ENCODE measurements at regions not wholly inside any gene's neighbourhood (a gene's known extent, or its start where the extent isn't known, plus 50 kb on each side); places are given as distances from the start of the nearest gene placed in this dataset.

DNA sequence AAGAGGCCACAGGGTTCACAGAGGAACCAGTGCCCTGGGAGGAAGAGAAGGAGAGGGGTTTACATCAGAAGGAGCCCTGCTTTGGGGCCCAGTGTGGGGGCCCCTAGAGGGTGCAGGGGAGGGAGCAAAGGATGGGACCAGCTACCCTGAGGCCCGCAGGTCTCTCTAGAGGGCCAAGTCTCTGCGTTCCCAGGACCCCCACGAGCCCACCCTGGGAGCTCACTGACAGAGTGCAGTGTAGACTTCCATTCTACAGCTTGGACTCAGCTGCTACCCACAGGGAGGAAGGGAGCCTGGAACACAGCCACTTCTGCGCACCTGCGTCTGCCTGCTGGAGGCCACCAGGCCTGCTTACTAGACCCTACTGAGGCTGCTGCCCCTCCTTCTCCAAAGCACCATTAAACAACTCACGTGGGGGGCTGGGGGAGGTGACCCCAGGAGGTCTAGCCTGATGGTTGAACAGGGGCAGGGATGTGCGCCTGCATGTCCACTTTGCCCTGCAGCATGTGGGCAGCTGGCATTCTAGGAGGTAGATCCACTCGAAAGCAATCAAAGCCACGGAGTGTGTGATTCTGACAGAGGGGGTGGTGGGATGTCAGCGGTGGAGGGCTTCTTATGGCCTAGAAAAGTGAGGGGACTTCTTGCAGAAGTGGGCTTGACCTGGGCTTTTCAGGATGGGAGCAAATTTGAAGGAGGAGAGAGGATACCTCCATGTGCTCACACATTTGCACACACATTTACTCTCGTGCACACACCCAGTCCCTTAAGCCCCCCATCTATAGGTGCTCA lies 90.2 kb downstream of the ZFP36L2 start:
- 85 to 86% methylated on average over 11 of the region's 11 CpGs for WGBS, 2 experiments
- Histone ChIP-seq H3K27ac (ENCODE audit: insufficient read depth, low read depth, low read length, poor library complexity, severe bottlenecking) (no peak overlapping the region), H3K4me1 (ENCODE audit: control insufficient read depth, insufficient read depth, low read length) (peaks cover 26% of the 10 kb centered on the region), H3K36me3 (ENCODE audit: control insufficient read depth, insufficient read depth, low read length) (no peaks in the 10 kb centered on the region), H3K9me3 (ENCODE audit: control insufficient read depth, low read length) (no peaks in the 10 kb centered on the region), H3K4me3 (ENCODE audit: insufficient read depth, low read depth, low read length) (no peak overlapping the region), H3K27me3 (ENCODE audit: control insufficient read depth, insufficient read depth, low read length, poor library complexity, severe bottlenecking) (no peaks in the 10 kb centered on the region)

- Histone ChIP-seq H3K4me3 (ENCODE audit: insufficient read depth, low read depth, low read length) (no peak overlapping the region), H3K4me1 (ENCODE audit: control insufficient read depth, insufficient read depth, low read length) (peaks cover 26% of the 10 kb centered on the region), H3K27me3 (ENCODE audit: control insufficient read depth, insufficient read depth, low read length, poor library complexity, severe bottlenecking) (no peaks in the 10 kb centered on the region), H3K9me3 (ENCODE audit: control insufficient read depth, low read length) (no peaks in the 10 kb centered on the region), H3K36me3 (ENCODE audit: control insufficient read depth, insufficient read depth, low read length) (no peaks in the 10 kb centered on the region), H3K27ac (ENCODE audit: insufficient read depth, low read depth, low read length, poor library complexity, severe bottlenecking) (no peak overlapping the region)
- 80 to 86% methylated on average over 6 of the region's 6 CpGs for WGBS, 2 experiments
Measured at GRCh38 chr2:43135583-43135982, 90.8 kb downstream of the ZFP36L2 start.

DNA sequence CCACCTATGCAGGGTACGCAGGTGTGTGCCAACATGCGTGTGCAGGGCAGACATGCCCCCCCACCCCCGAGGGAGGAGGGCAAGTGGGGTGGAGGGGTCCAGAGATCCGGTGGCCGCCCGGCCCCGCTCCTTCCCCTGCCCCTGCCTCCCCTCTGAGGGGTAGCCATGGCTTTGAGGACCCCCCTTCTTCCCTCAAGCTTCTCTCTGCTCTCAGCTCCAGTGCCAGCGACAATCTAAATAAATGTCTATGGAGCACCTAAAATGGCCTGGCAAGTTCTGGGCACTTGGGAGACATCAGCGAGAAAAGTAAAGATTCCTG lies 91.9 kb downstream of the ZFP36L2 start:
- no peaks in the 10 kb centered on the region for H3K9me3 ChIP-seq (ENCODE audit: control insufficient read depth, low read length)
- H3K36me3 ChIP-seq (ENCODE audit: control insufficient read depth, insufficient read depth, low read length) = no peaks in the 10 kb centered on the region
- no peak overlapping the region for H3K4me3 ChIP-seq (ENCODE audit: insufficient read depth, low read depth, low read length)
- H3K27ac ChIP-seq (ENCODE audit: insufficient read depth, low read depth, low read length, poor library complexity, severe bottlenecking) = no peak overlapping the region
- WGBS, 2 experiments = 93 to 96% methylated on average over 9 of the region's 9 CpGs
- H3K4me1 ChIP-seq (ENCODE audit: control insufficient read depth, insufficient read depth, low read length) = peaks cover 33% of the 10 kb centered on the region
- H3K27me3 ChIP-seq (ENCODE audit: control insufficient read depth, insufficient read depth, low read length, poor library complexity, severe bottlenecking) = no peaks in the 10 kb centered on the region

DNA sequence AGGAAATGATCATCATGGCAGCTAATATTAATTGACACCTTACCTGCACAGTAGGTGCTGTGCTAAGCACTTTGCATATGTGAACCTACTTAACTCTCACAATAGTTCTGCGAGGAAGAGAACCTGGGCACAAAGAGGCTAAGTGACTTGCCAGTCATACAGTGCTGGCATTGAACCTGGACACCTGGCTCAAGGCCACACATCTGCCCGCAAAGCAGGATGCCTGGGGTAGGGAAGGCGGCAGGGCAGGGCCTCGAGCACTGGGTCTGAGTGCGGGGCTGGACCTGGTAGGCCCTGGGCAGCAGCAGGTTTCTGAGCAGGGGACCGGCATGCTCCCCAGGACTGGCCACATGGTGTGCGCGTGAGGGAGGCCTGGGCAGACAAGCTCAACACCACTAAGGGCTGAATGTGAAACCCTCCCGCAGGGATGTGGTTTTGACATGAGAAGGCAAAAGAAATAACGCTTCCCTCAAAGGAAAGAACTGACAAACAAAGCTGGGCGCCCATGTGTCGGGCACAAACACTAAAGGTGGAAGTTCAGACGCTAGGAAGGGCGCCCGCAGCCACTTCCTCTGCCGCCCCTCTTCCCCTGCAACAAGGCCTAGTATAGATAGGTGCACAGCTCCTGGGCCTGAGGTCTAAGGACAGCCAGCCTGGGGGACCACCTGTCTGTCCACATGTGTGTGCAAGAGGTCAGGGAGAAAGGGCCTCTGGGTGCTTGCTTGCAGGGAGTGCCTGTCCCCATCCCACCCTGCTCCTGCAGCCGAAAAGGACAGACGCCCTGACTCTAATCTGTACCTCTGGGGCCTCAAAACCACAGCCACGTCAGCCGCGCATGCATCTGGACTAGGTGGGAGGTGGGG lies 92.5 kb downstream of the ZFP36L2 start:
- no peaks in the 10 kb centered on the region for H3K36me3 ChIP-seq (ENCODE audit: control insufficient read depth, insufficient read depth, low read length)
- H3K27ac ChIP-seq (ENCODE audit: insufficient read depth, low read depth, low read length, poor library complexity, severe bottlenecking) = no peak overlapping the region
- peaks cover 34% of the 10 kb centered on the region for H3K4me1 ChIP-seq (ENCODE audit: control insufficient read depth, insufficient read depth, low read length)
- 92 to 93% methylated on average over 21 of the region's 21 CpGs for WGBS, 2 experiments
- H3K4me3 ChIP-seq (ENCODE audit: insufficient read depth, low read depth, low read length) = no peak overlapping the region
- H3K9me3 ChIP-seq (ENCODE audit: control insufficient read depth, low read length) = no peaks in the 10 kb centered on the region
- no peaks in the 10 kb centered on the region for H3K27me3 ChIP-seq (ENCODE audit: control insufficient read depth, insufficient read depth, low read length, poor library complexity, severe bottlenecking)

DNA sequence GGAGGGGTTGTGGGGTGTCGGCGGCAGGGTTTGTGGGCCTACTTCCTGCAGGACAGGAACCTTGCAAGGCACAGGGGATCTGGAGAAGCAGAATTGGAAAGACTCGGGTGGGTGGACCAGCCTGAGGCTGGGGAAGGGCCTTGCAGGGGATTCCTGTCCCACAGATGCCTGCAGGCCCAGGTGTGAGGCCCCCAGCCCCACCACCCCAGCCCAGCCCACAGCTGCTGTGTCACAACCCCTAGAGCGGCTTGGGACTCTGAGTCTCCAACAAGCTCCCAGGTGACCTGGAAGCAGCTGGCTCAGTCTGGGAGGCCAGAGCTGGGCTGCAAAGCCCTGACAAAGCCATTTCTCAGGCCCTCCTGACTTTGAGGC lies 93.1 kb downstream of the ZFP36L2 start:
- Histone ChIP-seq H3K27ac (ENCODE audit: insufficient read depth, low read depth, low read length, poor library complexity, severe bottlenecking) (no peak overlapping the region), H3K36me3 (ENCODE audit: control insufficient read depth, insufficient read depth, low read length) (no peaks in the 10 kb centered on the region), H3K4me1 (ENCODE audit: control insufficient read depth, insufficient read depth, low read length) (peaks cover 34% of the 10 kb centered on the region), H3K9me3 (ENCODE audit: control insufficient read depth, low read length) (no peaks in the 10 kb centered on the region), H3K27me3 (ENCODE audit: control insufficient read depth, insufficient read depth, low read length, poor library complexity, severe bottlenecking) (no peaks in the 10 kb centered on the region), H3K4me3 (ENCODE audit: insufficient read depth, low read depth, low read length) (no peak overlapping the region)
- 91 to 97% methylated on average over 4 of the region's 4 CpGs for WGBS, 2 experiments

- H3K9me3 ChIP-seq (ENCODE audit: control insufficient read depth, low read length) = no peaks in the 10 kb centered on the region
- WGBS, 2 experiments = 96% methylated on average over 12 of the region's 12 CpGs
- no peak overlapping the region for H3K4me3 ChIP-seq (ENCODE audit: insufficient read depth, low read depth, low read length)
- H3K36me3 ChIP-seq (ENCODE audit: control insufficient read depth, insufficient read depth, low read length) = no peaks in the 10 kb centered on the region
- peaks cover 34% of the 10 kb centered on the region for H3K4me1 ChIP-seq (ENCODE audit: control insufficient read depth, insufficient read depth, low read length)
- H3K27ac ChIP-seq (ENCODE audit: insufficient read depth, low read depth, low read length, poor library complexity, severe bottlenecking) = no peak overlapping the region
- H3K27me3 ChIP-seq (ENCODE audit: control insufficient read depth, insufficient read depth, low read length, poor library complexity, severe bottlenecking) = no peaks in the 10 kb centered on the region
Measured at GRCh38 chr2:43132683-43133301, 93.6 kb downstream of the ZFP36L2 start.

DNA sequence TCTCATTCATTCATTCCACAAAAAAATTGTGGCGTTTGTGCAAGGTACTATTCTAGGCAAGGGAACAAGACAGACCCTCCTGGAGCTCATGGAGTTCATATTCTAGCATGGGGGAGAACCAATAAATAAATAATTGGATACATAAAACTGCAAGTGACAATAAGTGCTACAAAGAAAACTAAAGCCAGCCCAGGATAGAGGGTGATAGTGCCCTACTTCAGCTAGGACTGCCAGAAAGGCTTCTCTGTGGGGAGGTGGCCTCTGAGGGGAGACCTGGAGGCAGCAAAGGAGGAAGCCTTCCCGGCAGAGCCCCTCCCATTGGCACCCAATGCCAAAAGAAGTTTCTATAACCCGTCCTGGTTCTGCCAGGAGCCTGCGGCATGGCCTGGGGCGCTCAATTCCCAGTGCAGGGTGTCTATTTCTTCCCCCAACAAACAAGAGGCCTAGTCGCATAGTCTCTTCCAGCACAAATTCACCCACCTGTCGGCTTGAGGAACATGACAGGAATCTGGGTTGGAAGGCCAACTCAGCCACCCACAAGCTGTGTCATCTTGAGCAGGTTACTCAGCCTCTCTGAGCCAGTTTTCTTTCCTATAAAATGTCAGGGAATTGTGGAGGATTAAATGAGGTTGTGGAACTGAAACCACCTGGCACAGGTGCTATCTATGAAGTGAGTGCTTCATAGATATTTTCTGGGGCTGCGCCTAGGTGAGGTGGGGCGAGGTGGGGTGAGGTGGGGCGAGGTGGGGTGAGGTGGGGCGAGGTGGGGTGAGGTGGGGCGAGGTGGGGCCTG lies 94.3 kb downstream of the ZFP36L2 start:
- Histone ChIP-seq H3K4me3 (ENCODE audit: insufficient read depth, low read depth, low read length) (no peak overlapping the region), H3K27me3 (ENCODE audit: control insufficient read depth, insufficient read depth, low read length, poor library complexity, severe bottlenecking) (no peaks in the 10 kb centered on the region), H3K9me3 (ENCODE audit: control insufficient read depth, low read length) (no peaks in the 10 kb centered on the region), H3K4me1 (ENCODE audit: control insufficient read depth, insufficient read depth, low read length) (peaks cover 29% of the 10 kb centered on the region), H3K27ac (ENCODE audit: insufficient read depth, low read depth, low read length, poor library complexity, severe bottlenecking) (no peak overlapping the region), H3K36me3 (ENCODE audit: control insufficient read depth, insufficient read depth, low read length) (no peaks in the 10 kb centered on the region)
- 88 to 90% methylated on average over 12 of the region's 12 CpGs for whole genome bisulfite sequencing, 2 experiments

DNA sequence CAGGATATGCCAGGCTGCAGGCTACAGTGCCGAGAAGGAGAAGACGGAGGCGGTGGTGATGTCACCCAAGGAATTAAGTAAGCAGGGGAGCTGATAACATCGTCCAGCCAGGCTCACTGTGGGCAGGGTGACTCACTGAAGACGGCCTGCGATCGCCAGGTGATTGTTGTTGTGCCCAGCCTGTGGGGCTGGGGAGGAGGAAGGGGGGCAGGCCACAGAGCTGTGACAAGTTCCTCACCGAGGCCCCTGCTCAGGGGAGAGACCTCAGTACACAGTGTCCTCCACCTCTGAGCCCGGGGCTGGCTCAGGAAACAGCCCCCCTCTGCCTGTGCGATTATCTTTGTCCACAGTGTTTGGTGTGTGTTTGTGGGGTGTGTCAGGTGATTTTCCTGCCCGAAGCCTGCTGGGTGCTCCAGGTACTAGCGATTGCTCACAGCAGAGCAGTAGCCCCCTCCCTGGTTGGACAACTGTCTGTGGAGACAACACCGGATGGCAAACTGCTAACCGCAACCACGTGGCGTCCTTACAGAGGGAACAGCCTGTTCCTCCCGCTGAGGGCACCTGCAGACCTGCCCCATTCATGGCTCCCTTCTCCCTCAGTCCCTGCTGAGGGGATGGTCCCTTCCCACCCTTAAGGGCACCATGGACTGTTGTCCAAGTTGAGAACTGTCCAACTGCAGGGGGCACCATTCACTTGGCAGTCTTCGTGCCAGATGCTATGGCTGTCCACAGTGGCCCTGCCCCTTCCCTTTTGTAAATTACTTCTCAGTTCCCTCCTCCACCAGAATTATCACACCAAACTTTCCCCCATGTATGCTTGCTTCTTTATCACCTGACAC lies 95.1 kb downstream of the ZFP36L2 start:
- no peaks in the 10 kb centered on the region for H3K9me3 ChIP-seq (ENCODE audit: control insufficient read depth, low read length)
- WGBS, 2 experiments = 86 to 87% methylated on average over 18 of the region's 18 CpGs
- no peak overlapping the region for H3K27ac ChIP-seq (ENCODE audit: insufficient read depth, low read depth, low read length, poor library complexity, severe bottlenecking)
- H3K36me3 ChIP-seq (ENCODE audit: control insufficient read depth, insufficient read depth, low read length) = no peaks in the 10 kb centered on the region
- peaks cover 22% of the 10 kb centered on the region for H3K4me1 ChIP-seq (ENCODE audit: control insufficient read depth, insufficient read depth, low read length)
- no peak overlapping the region for H3K4me3 ChIP-seq (ENCODE audit: insufficient read depth, low read depth, low read length)
- no peaks in the 10 kb centered on the region for H3K27me3 ChIP-seq (ENCODE audit: control insufficient read depth, insufficient read depth, low read length, poor library complexity, severe bottlenecking)

DNA sequence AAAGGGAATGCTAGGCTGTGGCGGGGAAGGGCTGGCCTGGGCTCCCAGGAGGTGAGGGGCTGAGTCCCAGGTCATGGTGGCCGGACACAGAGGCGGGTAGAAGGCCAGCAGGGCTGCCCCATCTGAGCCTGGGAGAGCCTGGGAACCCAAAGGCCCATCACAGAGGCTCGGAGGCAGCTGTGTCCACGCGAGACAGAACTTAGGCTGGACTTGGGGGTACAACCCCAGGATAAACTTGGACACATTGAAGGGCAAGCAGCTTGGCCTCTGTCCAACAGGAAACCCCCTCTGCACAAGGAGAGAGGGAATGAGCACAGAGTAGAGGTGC lies 95.9 kb downstream of the ZFP36L2 start:
- Histone ChIP-seq H3K36me3 (ENCODE audit: control insufficient read depth, insufficient read depth, low read length) (no peaks in the 10 kb centered on the region), H3K4me1 (ENCODE audit: control insufficient read depth, insufficient read depth, low read length) (peaks cover 20% of the 10 kb centered on the region), H3K27ac (ENCODE audit: insufficient read depth, low read depth, low read length, poor library complexity, severe bottlenecking) (no peak overlapping the region), H3K27me3 (ENCODE audit: control insufficient read depth, insufficient read depth, low read length, poor library complexity, severe bottlenecking) (no peaks in the 10 kb centered on the region), H3K4me3 (ENCODE audit: insufficient read depth, low read depth, low read length) (no peak overlapping the region), H3K9me3 (ENCODE audit: control insufficient read depth, low read length) (no peaks in the 10 kb centered on the region)
- WGBS, 2 experiments = 93 to 97% methylated on average over 6 of the region's 6 CpGs
